Ishikawa (cell line): ENCODE measurements at regions not wholly inside any gene's neighbourhood (a gene's known extent, or its start where the extent isn't known, plus 50 kb on each side); places are given as distances from the start of the nearest gene placed in this dataset.

ENCODE experiments used
- CEBPB ChIP-seq: IDR thresholded peaks from 2 replicates; pipeline ENCODE4 v1.6.1; 2012
- CREB1 ChIP-seq: IDR thresholded peaks from 2 replicates; pipeline ENCODE4 v1.6.1; 2012; ENCODE audit warnings: low read depth
- EGR1 ChIP-seq: IDR thresholded peaks from 2 replicates; pipeline ENCODE4 v1.6.1; 2012
- EP300 ChIP-seq: IDR thresholded peaks from 2 replicates; pipeline ENCODE4 v1.6.1; 2012; ENCODE audit warnings: borderline replicate concordance
- FOXM1 ChIP-seq: IDR thresholded peaks from 2 replicates; pipeline ENCODE4 v1.6.1; 2012; ENCODE audit warnings: low read depth, borderline replicate concordance
- MAX ChIP-seq: IDR thresholded peaks from 2 replicates; pipeline ENCODE4 v1.6.1; 2012
- NFIC ChIP-seq: IDR thresholded peaks from 2 replicates; pipeline ENCODE4 v1.6.1; 2012
- RAD21 ChIP-seq: IDR thresholded peaks from 2 replicates; pipeline ENCODE4 v1.6.1; 2012; ENCODE audit warnings: low read depth
- REST ChIP-seq: IDR thresholded peaks from 2 replicates; pipeline ENCODE4 v1.6.1; 2012; ENCODE audit warnings: low read depth, mild to moderate bottlenecking
- TAF1 ChIP-seq: IDR thresholded peaks from 2 replicates; pipeline ENCODE4 v1.6.1; 2012; ENCODE audit warnings: low read depth, mild to moderate bottlenecking
- TCF12 ChIP-seq: IDR thresholded peaks from 2 replicates; pipeline ENCODE4 v1.6.1; 2012; ENCODE audit warnings: low read depth
- TEAD4 ChIP-seq: IDR thresholded peaks from 2 replicates; pipeline ENCODE4 v1.6.1; 2012
- USF1 ChIP-seq: IDR thresholded peaks from 2 replicates; pipeline ENCODE4 v1.6.1; 2012
- YY1 ChIP-seq: IDR thresholded peaks from 2 replicates; pipeline ENCODE4 v1.6.1; 2012; ENCODE audit warnings: low read depth
- ZBTB7A ChIP-seq: IDR thresholded peaks from 2 replicates; pipeline ENCODE4 v1.6.1; 2012; ENCODE audit warnings: low read depth

- TF ChIP-seq REST (no peak), CREB1 (no peak), RAD21 (peak; percentile 96), TCF12 (no peak), EP300 (no peak), FOXM1 (no peak)
Observed at GRCh38 chr3:176430244-176431037, 766.8 kb downstream of the TBL1XR1 start.

GRCh38 chr3:176428552-176428951 is 768.7 kb downstream of the TBL1XR1 start:
- no peak for TF ChIP-seq FOXM1

- TF ChIP-seq REST = no peak
- no peak for TF ChIP-seq YY1
- no peak for TF ChIP-seq NFIC
- no peak for TF ChIP-seq FOXM1
- no peak for TF ChIP-seq ZBTB7A
- TF ChIP-seq MAX = no peak
- no peak for TF ChIP-seq TAF1
- no peak for TF ChIP-seq EGR1
- no peak for TF ChIP-seq EP300
- no peak for TF ChIP-seq TEAD4
- TF ChIP-seq RAD21 = no peak
- no peak for TF ChIP-seq CEBPB
- no peak for TF ChIP-seq USF1
Observed at GRCh38 chr3:176426371-176426770, 770.9 kb downstream of the TBL1XR1 start.

- TF ChIP-seq CREB1 = no peak
Observed at GRCh38 chr3:176416870-176417269, 780.4 kb downstream of the TBL1XR1 start.

- TF ChIP-seq EGR1 (no peak), TEAD4 (peak; percentile 37; the same call in 1 of the 2 replicates)
Observed at GRCh38 chr3:176415661-176416295, 781.5 kb downstream of the TBL1XR1 start.

GRCh38 chr3:176412771-176413170 is 784.5 kb downstream of the TBL1XR1 start:
- TF ChIP-seq ZBTB7A (no peak), TCF12 (no peak), NFIC (no peak), YY1 (no peak), EP300 (no peak), REST (no peak), TAF1 (no peak), RAD21 (no peak), MAX (no peak), FOXM1 (no peak), USF1 (no peak)
